T1000 (cell line): ENCODE measurements at regions not wholly inside any gene's neighbourhood (a gene's known extent, or its start where the extent isn't known, plus 50 kb on each side); places are given as distances from the start of the nearest gene placed in this dataset.
"Not testable (repeated sequence)": the region's sequence is repeated elsewhere in the genome, so short reads cannot be mapped to it uniquely, and the experiment has no call there.

Source experiments
- DNase-seq: peaks from one replicate; lab custom pipeline; 2025; ENCODE audit warnings: mixed read lengths; lab: John Stamatoyannopoulos, UW

DNA sequence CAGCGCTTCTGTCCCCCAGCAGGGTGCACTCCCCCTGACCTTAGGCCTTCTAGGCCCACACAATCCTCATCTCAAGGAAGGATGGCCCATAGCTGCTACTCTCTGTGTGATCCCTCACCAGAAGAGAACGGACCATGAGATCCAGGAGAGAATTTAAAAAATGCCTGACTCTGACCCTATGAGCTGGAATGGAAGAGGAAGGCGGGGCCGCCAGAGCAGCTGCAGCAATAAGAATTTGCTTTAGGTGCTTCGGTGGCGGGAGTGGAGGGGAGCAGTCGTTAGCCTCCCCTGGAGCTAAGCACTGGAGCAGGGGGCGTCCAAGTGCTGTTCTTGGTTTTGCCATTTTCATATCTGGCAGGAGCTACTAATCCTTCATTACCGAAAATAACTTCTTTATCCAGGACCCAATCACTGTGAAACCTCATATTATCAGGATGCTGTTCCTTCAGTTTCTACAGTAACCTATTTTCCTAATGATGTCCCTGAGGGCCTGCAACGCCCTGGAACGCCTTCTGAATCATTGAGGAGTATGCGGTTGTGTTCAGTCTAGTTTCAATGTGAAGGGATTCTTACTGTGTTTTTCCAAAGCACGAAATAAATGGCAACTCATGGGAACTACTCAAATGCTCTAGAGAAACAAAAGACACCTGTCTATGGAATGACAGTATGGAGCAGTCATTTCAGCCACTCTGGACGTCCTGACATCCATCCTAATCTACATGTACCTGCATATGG, 105.1 kb upstream of the SIX2 start:
- no peak for DNase-seq

DNA sequence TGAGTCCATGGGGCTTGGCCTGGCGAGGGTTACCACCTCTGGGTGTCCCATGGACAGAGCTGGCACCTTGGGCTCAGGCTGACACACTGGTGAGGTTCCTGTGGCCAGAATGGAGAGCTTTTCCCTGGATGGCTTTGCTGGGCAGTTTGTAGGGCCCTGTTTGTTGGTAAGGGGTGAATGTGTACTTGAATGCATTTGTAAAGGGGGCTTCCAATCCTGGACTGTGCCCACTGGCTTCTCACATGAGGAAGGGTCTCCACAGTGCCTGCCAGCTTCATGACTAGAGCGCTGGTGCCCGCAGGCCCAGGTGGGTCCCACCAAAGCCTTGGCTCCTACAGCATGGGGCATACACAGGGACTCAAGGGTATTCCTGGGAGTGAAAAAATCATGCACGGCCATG, 103.5 kb upstream of the SIX2 start:
- no peak for DNase-seq

DNA sequence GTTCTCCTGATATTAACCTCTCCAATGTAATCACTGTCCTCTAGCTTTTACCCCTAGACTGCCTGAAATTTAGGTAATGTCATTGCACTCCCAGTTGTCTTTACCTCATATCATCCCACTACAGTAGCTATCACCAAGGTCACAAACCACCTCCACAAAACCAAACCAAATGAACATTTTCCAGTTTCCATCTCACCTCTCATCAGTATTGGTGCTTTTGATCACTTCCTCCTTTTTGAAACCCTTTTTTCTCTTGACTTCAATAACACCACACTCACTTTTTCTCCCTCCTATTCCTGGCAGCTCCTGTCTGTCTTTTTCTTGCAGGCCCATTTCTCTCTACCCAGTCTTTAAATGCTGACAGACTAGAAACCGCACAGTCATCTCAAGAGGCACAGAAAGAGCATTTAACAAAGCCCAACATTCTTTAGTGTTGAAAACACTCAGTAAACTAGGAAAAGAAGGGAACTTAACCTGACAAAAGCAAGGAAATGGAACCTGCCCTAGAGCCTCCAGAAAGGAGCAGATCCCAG, 95.9 kb upstream of the SIX2 start:
- DNase-seq = no peak

DNA sequence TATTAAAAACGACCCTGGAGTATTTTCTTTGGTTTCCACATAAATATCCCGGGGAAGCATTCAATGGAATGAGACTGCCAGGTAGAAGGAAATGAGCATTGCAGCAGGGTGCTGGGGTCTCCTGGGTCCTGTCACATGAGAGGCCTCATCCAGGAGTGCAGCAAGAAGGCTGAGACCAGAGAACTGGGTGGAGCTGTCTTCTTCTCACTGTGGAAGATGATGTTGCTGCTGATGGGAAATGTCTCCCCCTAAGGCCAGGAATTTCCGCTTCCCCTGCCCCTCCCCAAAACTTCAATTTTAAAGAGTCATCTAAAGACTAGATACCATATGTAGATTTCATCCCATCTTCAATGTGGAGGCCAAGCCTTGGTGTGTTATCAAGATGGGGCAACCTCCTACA, 95.2 kb upstream of the SIX2 start:
- no peak for DNase-seq

DNA sequence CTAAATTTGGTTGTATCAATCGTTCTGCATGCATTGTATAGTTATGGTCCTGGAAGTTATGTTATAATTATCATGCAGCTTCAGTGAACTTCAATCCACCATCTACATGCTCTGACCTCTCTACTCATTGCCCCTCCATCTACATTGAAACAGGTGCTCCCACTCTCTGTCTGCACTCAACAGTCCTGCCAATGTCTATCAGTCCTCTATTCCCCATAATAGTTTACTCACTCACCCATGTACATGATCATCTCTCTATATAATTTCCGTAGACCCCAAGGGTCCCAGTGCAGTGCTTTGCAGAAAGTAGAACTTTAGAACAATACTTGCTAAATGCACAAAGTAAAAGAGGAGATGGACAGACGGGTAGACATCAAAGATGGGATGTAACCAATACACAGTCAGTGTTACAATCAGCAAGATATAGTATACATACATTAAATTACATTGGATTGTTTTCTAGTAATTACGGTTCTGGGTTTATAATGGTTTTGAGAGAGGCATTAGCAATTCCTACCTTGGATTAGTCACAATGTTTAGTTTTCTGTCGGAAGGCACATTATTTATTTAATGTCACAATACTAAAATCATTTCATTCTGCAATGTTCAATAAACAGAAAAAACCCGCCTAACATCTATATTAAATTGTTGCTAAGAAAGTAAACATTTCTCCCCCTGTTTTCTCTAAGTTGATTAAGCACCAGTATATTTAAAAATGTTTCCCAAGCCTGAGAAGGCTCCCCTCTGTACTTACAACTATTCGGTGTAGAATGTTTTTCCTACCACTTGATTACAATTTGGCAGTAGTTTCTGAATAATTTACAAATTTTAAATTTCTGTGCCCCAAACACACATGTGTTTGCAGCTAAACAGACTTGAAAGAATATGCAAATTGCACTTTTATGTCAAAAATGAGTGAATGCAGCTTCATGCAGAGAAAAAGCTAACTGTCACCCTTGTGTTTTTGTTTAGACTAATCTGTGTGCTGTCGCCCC, 94.4 kb upstream of the SIX2 start:
- DNase-seq = no peak

DNA sequence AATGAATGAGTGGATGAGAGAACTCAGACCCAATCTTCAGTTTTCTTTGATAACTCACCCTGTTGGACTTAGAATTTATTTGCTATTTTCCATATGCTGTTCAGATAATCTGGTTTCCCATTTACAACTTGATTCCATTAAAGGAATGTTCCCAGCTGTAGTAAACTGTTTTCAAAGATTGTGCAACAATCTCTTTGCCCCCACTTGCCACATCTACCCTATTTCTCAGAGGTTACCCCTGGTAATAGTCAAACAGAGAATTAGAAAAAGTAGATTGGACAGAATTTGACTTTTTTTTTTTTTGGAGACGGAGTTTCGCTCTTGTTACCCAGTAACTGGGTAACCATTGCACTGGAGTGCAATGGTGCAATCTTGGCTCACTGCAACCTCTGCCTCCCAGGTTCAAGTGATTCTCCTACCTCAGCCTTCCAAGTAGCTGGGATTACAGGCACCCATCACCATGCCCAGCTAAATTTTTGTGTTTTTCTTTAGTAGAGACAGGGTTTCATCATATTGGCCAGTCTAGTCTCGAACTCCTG, 93.4 kb upstream of the SIX2 start:
- no peak for DNase-seq

DNA sequence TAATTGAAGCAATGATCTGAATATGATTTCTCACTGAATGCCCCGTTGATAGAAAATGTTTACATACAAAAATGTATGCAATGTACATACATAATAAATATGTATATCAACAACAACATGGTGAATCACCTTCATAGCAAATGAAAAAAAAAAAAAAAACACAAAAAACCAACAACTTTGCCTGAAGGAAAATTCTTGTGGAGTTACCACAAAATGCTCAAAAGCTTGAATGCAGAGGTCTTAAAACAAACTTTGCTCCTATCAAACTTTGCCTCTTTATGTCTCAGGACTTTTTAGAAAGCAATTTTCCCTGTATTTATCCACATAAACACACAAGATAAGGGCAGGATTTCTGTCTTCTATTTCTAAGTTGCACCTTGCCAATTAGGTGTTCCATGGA, 92.9 kb upstream of the SIX2 start:
- DNase-seq = no peak

DNA sequence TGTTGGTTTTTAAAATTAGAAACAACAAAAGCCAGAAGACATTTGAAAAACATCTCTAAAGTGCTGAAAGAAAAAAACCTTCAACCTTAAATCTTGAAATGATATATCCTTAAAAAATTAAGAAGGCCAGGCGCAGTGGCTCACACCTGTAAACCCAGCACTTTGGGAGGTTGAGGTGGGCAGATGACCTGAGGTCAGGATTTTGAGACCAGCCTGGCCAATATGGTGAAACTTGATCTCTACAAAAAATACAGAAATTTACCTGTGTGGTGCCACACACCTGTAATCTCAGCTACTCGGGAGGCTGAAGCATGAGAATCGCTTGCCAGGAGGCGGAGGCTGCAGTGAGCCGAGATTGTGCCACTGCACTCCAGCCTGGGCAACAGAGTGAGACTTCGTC, 87.7 kb upstream of the SIX2 start:
- no peak for DNase-seq

DNA sequence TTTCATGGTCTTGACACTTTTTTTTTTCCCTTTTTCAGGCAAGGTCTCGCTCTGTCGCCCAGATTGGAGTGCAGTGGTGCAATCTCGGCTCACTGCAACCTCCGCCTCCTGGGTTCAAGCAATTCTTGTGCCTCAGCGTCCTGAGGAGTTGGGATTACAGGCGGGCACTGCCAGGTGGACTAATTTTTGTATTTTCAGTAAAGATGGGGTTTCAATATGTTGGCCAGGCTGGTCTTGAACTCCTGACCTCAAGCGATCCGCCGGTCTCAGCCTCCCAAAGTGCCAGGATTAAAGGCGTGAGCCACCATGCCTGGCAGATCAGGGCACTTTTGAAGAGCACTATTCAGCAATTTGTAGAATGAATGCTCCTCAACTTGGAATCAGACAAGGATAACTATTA, 86.8 kb upstream of the SIX2 start:
- DNase-seq = not testable (repeated sequence)

DNA sequence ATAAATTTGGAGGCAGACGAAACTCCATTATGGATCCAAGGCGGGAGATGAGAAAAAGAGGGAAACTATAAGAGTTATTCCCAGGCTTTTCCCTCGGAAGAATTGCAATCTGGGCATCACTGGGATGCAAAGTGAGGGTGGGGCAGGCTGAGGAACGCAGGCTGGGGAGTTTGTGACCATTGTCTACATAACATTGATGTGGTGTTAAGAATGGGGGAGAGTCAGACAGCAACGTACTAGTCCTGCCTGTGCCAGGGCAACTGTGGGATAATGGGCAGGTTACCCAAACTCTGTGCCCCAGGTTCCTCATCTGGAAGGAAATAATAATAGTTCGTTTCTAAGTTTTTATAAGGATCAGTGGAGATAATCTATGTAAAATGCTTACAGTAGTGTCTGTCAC, 84.4 kb upstream of the SIX2 start:
- DNase-seq = no peak

DNA sequence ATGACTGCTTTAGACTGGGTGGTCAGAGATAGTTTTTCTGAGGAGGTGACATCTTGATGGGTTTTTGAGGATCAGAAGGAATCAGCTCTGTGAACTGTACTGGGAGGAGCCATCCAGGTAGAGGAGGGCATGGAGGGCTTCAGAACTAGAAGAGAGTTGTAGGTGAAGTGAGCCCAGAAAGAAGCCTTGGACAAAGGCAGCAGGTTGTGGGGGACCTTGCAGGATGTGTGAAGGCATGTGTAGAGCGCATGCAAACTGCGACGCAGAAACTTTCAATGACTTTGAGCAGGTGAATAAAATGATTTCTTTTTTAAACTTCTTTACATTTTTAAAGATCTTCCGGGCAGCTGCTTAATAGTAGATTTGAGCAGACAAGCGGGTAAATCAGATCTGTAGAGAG, 83.9 kb upstream of the SIX2 start:
- no peak for DNase-seq

DNA sequence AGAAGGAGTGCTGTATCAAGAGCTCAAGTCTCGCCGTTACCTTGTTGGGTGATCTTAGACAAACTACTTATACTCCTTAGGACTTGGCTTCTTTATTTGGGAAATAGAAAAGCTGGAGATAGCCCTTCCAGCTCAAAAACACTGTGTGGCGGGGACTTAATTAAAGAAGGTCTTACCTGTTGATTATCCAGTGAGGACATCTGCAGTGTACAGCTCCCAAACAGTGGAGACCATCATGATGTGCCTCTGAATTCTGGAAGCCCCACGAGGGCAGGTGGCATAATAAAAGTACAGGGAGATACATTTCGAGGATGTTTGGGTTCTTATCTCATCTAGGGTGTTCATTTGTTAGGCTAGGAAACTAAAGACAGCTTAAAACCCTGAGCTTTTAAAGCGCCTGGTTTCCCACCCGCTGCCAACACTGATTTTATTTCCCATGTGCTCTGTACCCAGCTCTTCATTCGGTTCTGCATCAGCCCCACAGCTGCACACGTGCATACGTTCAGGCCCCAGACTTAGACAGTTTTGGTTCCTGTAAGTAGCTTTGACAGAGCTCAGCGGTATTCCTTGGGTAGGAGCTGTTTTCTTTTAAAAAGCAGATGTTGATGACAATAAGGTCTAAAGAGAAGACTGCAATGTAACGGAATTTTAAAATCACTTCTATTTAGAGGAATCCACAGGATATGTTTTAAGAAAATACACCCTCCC, 80.5 kb upstream of the SIX2 start:
- DNase-seq = no peak

DNA sequence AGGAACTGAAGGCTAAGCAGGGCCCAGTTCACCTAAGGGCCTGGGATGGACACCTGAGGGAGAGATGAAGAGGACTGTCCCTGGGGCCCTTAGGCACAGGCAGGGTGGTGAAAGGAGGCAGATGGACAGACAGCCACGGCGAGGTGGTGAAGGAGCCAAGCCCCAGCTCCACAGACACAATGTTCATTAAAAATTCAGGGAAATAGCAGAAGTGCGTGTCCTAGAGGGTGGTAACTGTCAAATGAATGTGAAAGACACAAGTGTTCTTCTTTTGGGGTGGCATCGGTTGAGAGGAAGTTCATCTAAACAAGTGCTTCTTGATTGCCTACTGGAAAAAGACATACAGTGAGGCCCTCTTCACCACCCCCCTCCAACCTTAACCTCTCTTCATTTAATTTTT, 76.2 kb upstream of the SIX2 start:
- no peak for DNase-seq

DNA sequence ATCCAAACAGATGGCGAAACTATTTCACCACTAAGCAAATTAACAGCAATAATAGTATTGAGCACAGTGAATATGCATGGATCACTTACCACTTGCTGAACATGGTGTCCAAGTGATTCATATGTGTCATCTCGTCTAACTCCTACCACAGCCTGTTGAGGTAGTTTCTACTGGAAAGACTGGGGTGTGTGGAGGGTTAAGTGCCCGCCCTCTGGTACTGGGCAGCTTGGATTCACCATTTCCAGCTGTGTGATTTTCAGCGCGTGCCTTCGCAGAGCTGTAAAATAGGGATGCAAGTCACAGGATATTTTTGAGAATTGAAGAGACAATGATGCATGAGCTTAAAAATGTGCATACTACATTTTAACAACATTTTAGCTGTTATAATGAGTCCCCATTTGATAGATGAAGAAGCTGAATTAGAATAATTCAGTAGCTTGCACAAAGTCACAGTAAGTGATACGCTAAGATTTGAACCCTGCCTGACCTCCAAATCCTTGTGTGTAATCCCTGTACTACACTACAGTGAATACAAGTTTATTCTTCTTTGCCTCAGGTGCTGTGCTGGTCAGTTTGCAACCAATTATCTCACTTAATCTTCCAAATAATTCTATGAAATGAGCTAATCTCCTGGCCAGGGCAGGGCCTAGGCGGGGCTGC, 75.2 kb upstream of the SIX2 start:
- DNase-seq = no peak

DNA sequence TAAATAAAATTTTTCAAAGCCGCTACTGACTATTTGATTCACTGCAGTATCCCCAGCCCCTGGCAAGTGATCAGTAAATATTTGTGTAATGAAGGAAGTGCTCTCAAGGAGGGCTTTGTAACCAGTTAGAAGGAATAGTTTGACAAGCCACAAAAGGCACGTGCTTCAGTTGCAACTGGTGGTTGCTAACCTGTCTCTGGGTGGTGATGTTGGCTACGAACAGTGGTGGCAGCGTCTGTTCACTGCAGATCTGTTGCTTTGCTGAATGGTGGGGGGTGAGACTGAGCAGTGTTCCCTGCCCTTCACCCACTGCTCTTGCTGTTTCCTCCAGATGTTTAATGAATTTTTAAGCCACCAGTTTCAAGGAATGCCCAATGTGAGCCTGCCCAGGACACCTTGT, 73.9 kb upstream of the SIX2 start:
- no peak for DNase-seq

DNA sequence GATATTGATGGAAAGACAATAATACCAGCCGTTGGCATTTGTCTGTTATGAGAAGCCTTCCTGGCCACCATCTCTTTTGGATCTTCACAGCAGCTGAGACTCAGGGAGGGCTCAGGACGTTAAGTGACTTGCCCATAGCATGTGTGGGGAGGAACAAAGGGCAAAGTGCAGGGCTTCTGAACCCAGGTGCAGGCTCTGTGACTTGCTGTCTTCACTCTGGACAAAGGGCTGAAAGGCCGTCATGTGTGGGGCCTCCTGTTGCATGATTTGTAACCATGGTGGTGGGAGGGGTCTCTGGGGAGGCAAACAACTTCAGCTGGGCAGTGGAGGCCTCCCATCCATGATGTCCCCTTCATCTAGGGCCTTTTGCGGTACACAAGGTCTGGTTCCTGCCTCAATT, 65.5 kb upstream of the SIX2 start:
- no peak for DNase-seq

DNA sequence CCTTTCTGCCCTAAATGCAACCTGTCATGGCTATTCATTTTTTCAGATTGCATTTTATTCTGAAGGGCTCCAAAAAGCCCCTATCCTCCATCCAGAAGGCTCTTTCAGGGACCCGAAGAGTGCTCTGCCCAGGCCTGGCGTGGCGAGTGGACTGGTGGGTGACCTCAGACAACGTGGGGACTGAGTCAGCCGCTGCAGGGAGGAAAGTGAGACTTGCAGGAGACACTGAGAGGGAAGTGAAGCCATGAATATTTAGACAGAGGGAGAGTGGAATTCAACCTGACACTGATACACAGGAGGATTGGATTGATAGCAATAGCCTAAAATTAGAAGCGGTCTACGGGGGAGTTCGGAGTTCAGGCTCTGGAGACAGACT, 63.6 kb upstream of the SIX2 start:
- DNase-seq = no peak

DNA sequence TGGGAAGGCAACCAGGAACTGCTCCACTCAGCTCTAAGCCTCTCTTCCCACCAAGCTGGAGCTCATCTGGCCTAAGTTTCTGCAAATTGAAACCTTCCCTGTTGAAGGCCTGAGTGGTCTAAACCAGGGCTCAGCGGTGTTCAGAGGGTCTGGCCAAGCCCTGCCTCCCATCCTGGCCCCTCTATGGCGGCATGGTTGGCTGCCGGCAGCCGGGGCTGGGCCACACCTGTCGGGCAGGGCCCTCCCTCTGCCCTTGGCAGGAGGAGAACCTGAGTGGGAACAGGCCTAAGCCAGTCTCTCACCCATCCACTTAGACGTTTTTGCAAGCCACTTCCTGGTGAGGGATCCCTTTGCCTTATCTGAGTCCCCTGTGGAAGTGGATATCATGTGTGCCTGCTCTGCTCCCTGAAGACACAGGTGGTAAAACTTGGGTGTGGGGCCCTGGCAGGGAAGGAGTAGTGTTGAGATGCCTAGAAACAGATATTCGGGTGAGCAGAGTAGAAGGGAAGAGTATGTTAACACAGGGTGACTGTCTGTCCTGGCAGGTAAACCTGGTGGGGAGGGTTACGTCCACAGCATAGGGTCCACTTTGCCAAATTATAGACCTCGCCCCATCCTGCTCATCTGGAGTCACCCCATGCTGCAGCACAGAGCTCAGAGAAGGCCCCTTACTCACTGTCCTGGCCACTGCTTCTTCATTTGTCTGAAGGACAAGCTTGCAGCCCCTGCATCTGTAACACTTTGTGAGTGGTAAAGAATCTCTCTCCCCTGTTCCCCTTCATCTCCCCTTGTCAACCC, 63.0 kb upstream of the SIX2 start:
- no peak for DNase-seq

DNA sequence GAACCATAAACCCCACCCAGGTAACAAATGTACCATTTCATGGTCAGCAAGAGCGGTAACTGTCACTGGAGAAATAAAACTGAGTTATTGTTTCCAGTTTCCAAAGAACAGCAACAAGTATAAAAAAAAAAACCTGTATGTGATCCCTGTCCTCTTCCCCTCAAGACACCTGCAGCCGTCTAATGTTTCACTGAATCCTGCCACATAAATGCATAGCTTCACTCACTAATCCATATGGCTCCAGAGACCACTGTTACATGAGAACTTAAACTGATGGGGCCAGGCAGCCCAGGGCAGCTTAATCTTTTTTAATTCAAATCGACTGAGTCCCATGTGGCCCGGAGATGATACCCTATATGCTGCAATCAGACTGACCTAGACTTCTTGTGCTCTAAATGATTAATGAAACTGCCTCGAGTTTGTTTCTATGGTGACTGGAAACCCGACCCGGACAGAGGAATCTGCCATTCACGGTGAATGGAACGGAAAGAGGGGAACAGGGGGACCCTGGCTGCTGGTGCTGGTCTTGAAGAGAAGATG, 60.9 kb upstream of the SIX2 start:
- no peak for DNase-seq

DNA sequence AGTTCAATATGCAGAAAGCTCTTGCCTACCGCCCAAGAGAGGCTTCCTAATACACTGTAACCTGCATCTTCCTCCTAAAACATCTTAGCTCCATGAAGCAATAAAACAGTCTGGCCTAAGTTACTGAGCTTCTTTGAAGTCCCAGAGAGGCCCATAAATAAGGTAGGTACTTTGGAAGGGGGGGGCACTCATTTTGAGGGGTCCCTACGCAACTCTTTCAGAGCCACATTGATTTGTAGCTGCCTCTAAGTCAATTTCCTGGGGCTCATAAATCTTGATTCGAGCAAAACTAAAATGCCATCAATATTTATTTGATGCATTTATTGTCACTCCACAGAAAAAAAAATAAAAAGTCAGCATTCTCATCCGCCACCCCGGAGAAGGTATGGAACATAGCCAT, 60.4 kb upstream of the SIX2 start:
- DNase-seq = no peak
